HepG2 (cell line): ENCODE measurements at regions not wholly inside any gene's neighbourhood (a gene's known extent, or its start where the extent isn't known, plus 50 kb on each side); places are given as distances from the start of the nearest gene placed in this dataset.

Experiments used
- ATAC-seq: fragments of 200-7000 bp; cut with Tn5 transposase; 3 replicates; pipeline ENCODE4 v1.9.1; 2020; ENCODE audit warnings: mild to moderate bottlenecking, moderate library complexity
- BruUV-seq: library from RNA; stranded (reverse); fragments of 400-500 nt; replicated peaks from 2 replicates; lab custom pipeline; 2021; lab: Mats Ljungman, UMichigan
- CTCF ChIA-PET: fragments of 300-600 bp; formaldehyde crosslinking; extraction: SDS; loops from one replicate; lab custom pipeline; 2021; ENCODE audit warnings: low total read pairs, inconsistent platforms, low intra/inter-chr PET ratio; lab: Yijun Ruan, JAX
- POLR2A ChIA-PET: fragments of 350-600 bp; sonication (Branson Sonifier 250); formaldehyde crosslinking; loops from one replicate; lab custom pipeline; 2020; ENCODE audit warnings: antibody characterized with exemption, inconsistent platforms; lab: Yijun Ruan, JAX
- DNase-seq: peaks from one replicate; pipeline ENCODE4 v3.0.0-alpha.2; 2015; ENCODE audit warnings: low spot score
- FAIRE-seq: peaks from 3 replicates; lab custom pipeline; 2011; peaks lifted over from hg19 to GRCh38; lab: Jason Lieb, UNC
- H2AFZ ChIP-seq: one replicate; pipeline ENCODE4 v1.6.1; 2011; ENCODE audit warnings: low read length, inconsistent platforms
- H3K27ac ChIP-seq: fragments of 300-600 bp; 3 replicates; pipeline ENCODE4 v1.8.0; 2011; ENCODE audit warnings: mixed run types, mild to moderate bottlenecking, mixed read lengths, low read length, inconsistent platforms; ENCODE audit not compliant: insufficient read depth; ENCODE audit errors: extremely low read length
- H3K27me3 ChIP-seq, 2 experiments: fragments of 200-600 bp in 1 of 2; 2 replicates in 1 of 2; 3 replicates in 1 of 2; pipeline versions ENCODE4 v1.6.0 to v1.8.0; 2011; ENCODE audit warnings: low read length in 2 of 2, mild to moderate bottlenecking in 2 of 2, moderate library complexity in 2 of 2, inconsistent platforms in 1 of 2; ENCODE audit not compliant: insufficient read depth in 2 of 2, control insufficient read depth in 1 of 2
- H3K36me3 ChIP-seq, 2 experiments: fragments of 200-600 bp in 1 of 2; replicated peaks in 1 of 2; 2 replicates in 1 of 2; 3 replicates in 1 of 2; pipeline versions ENCODE4 v1.5.1 to v1.8.0; 2011; ENCODE audit warnings: low read length in 2 of 2, inconsistent platforms in 1 of 2; ENCODE audit not compliant: insufficient read depth in 2 of 2, control insufficient read depth in 1 of 2
- H3K4me1 ChIP-seq: 2 replicates; pipeline ENCODE4 v1.5.1; 2012; ENCODE audit warnings: low read length, inconsistent platforms; ENCODE audit not compliant: insufficient read depth
- H3K4me2 ChIP-seq: 2 replicates; pipeline ENCODE4 v1.6.0; 2011; ENCODE audit warnings: low read depth, low read length, inconsistent platforms
- H3K4me3 ChIP-seq, 3 experiments: fragments of 200-600 bp in 1 of 3; sonication (generic), shearing (Covaris generic) in 1 of 3; replicated peaks in 1 of 3; 2 replicates each; pipeline ENCODE4 v1.5.1; 2011 to 2016; ENCODE audit warnings: low read length in 3 of 3, inconsistent platforms in 2 of 3, low read depth in 2 of 3, mild to moderate bottlenecking in 2 of 3, control low read depth in 1 of 3, mixed read lengths in 1 of 3; ENCODE audit not compliant: insufficient read depth in 1 of 3
- H3K79me2 ChIP-seq: one replicate; pipeline ENCODE4 v1.6.1; 2011; ENCODE audit warnings: low read length, inconsistent platforms; ENCODE audit not compliant: insufficient read depth
- H3K9ac ChIP-seq: 2 replicates; pipeline ENCODE4 v1.6.0; 2011; ENCODE audit warnings: mild to moderate bottlenecking, low read depth, low read length, inconsistent platforms; ENCODE audit not compliant: insufficient read depth
- H3K9me3 ChIP-seq: 2 replicates; pipeline ENCODE4 v1.5.1; 2012; ENCODE audit warnings: mild to moderate bottlenecking, low read length
- H4K20me1 ChIP-seq: 2 replicates; pipeline ENCODE4 v1.6.0; 2011; ENCODE audit warnings: inconsistent platforms, mild to moderate bottlenecking, low read length, moderate library complexity; ENCODE audit not compliant: insufficient read depth
- FIP1L1 ChIP-seq: fragments of 200-400 bp; formaldehyde crosslinking; IDR thresholded peaks from 2 replicates; pipeline ENCODE4 v1.6.1; 2018; ENCODE audit warnings: low read depth, mild to moderate bottlenecking, low read length, moderate library complexity, borderline replicate concordance; ENCODE audit not compliant: insufficient read depth
- KDM4B ChIP-seq: sonication (generic); formaldehyde crosslinking; IDR thresholded peaks from 2 replicates; pipeline ENCODE4 v1.4.0; 2020; ENCODE audit warnings: missing genetic modification reagents
- SMAD9 ChIP-seq: sonication (generic); formaldehyde crosslinking; IDR thresholded peaks from 2 replicates; pipeline ENCODE4 v1.5.1; 2020; ENCODE audit warnings: mild to moderate bottlenecking, missing genetic modification reagents
- ZNF589 ChIP-seq: sonication (generic); formaldehyde crosslinking; conservative IDR thresholded peaks from 2 replicates; pipeline ENCODE4 v1.8.0; 2022; ENCODE audit warnings: mild to moderate bottlenecking, moderate library complexity, missing genetic modification reagents
- ZNF639 ChIP-seq: conservative IDR thresholded peaks from 2 replicates; pipeline ENCODE4 v1.6.1; 2018; ENCODE audit warnings: missing genetic modification reagents
- ZNF747 ChIP-seq: sonication (generic); formaldehyde crosslinking; IDR thresholded peaks from 2 replicates; pipeline ENCODE4 v1.8.1; 2023; ENCODE audit warnings: missing genetic modification reagents, mild to moderate bottlenecking, borderline replicate concordance
- ZNF784 ChIP-seq: sonication (generic); formaldehyde crosslinking; IDR thresholded peaks from 2 replicates; pipeline ENCODE4 v1.5.1; 2020; ENCODE audit warnings: missing genetic modification reagents, mild to moderate bottlenecking, borderline replicate concordance
- ZNF800 ChIP-seq: sonication (generic); formaldehyde crosslinking; IDR thresholded peaks from 2 replicates; pipeline ENCODE4 v1.4.0; 2020; ENCODE audit warnings: missing genetic modification reagents
- WGBS: methylation state at CpG from one replicate; pipeline ENCODE4 v1.1.6; 2017; ENCODE audit warnings: low lambda C conversion rate; 5-methylcytosine and 5-hydroxymethylcytosine counted together
- in situ Hi-C: cut with HindIII; loops from 2 replicates; pipeline ENCODE4 v1.10.0; 2017; ENCODE audit warnings: low pct_unique_long_range_greater_than_20kb; ENCODE audit not compliant: extremely low pct_ligation_motif_present
- intact Hi-C: fragments of 100-400 bp; cut with micrococcal nuclease; formaldehyde crosslinking; loops from one replicate; pipeline ENCODE4 v1.10.0; 2022; ENCODE audit not compliant: unreplicated experiment

GRCh38 chr20:58137236-58137635 lies 91.2 kb downstream of the ANKRD60 start:
- DNase-seq (no peak), FAIRE-seq (no peak)
- peaks cover 10 to 75% of the 10 kb centered on the region in 2 experiments; a peak in 4 of 5 replicates for H3K27me3 ChIP-seq
- H2AFZ ChIP-seq = no peak overlapping the region
- H3K27ac ChIP-seq = no peak overlapping the region
- no peak overlapping the region for H3K4me2 ChIP-seq
- H3K79me2 ChIP-seq = no peaks in the 10 kb centered on the region
- BruUV-seq = no TSS peak
- CTCF ChIA-PET = no interaction called here
- intact Hi-C loops (no loop called here), in situ Hi-C loops (no loop called here)
- H4K20me1 ChIP-seq = no peaks in the 10 kb centered on the region
- peaks cover 23% of the 10 kb centered on the region for H3K4me1 ChIP-seq
- no peaks in the 10 kb centered on the region for H3K9me3 ChIP-seq
- no peak overlapping the region for H3K9ac ChIP-seq
- TF ChIP-seq FIP1L1 = no peak
- TF ChIP-seq ZNF589 (CRISPR knock-in tag) = no peak
- no peak for TF ChIP-seq SMAD9 (CRISPR knock-in tag)
- TF ChIP-seq, all 625 proteins: peak for 0
- 42% methylated on average over 7 of the region's 7 CpGs for WGBS
- Histone ChIP-seq H3K36me3 (no peaks in the 10 kb centered on the region), H3K4me3 (no peak overlapping the region)
- ATAC-seq = no peak
- POLR2A ChIA-PET = no interaction called here

- ChIA-PET CTCF (no interaction called here), POLR2A (no interaction called here)
- Histone ChIP-seq H3K27me3 (peaks cover 10 to 81% of the 10 kb centered on the region in 2 experiments; a peak in 4 of 5 replicates), H3K9ac (no peak overlapping the region), H3K27ac (no peak overlapping the region), H3K79me2 (no peaks in the 10 kb centered on the region), H3K4me3 (no peak overlapping the region), H2AFZ (no peak overlapping the region), H3K4me2 (no peak overlapping the region), H3K36me3 (no peaks in the 10 kb centered on the region), H4K20me1 (no peaks in the 10 kb centered on the region), H3K9me3 (no peaks in the 10 kb centered on the region), H3K4me1 (peaks cover 34% of the 10 kb centered on the region)
- BruUV-seq = no TSS peak
- FAIRE-seq (no peak), DNase-seq (no peak), ATAC-seq (no peak)
- intact Hi-C loops (no loop called here), in situ Hi-C loops (no loop called here)
- whole genome bisulfite sequencing = 70% methylated on average over 5 of the region's 5 CpGs
- no peak for TF ChIP-seq ZNF747 (CRISPR knock-in tag)
- no peak for TF ChIP-seq ZNF639 (CRISPR knock-in tag)
- no peak for TF ChIP-seq ZNF800
- no peak for TF ChIP-seq ZNF784 (CRISPR knock-in tag)
- TF ChIP-seq KDM4B (CRISPR knock-in tag) = no peak
Observed at GRCh38 chr20:58136149-58136484, 92.3 kb downstream of the ANKRD60 start.
